ENCODE measurements at regions not wholly inside any gene's neighbourhood (a gene's known extent, or its start where the extent isn't known, plus 50 kb on each side); places are given as distances from the start of the nearest gene placed in this dataset.

GRCh38 chr15:52876991-52877663 lies 87.0 kb upstream of the ONECUT1 start:
- DNase-seq (ENCODE audit: low spot score) = no peak

- no peak for DNase-seq (ENCODE audit: low spot score)
Observed at GRCh38 chr15:52872036-52872818, 82.1 kb upstream of the ONECUT1 start.

GRCh38 chr15:52870015-52870414 lies 79.9 kb upstream of the ONECUT1 start:
- DNase-seq (ENCODE audit: low spot score) = no peak

- DNase-seq (ENCODE audit: low spot score) = no peak
Observed at GRCh38 chr15:52866698-52867097, 76.6 kb upstream of the ONECUT1 start.

DNA sequence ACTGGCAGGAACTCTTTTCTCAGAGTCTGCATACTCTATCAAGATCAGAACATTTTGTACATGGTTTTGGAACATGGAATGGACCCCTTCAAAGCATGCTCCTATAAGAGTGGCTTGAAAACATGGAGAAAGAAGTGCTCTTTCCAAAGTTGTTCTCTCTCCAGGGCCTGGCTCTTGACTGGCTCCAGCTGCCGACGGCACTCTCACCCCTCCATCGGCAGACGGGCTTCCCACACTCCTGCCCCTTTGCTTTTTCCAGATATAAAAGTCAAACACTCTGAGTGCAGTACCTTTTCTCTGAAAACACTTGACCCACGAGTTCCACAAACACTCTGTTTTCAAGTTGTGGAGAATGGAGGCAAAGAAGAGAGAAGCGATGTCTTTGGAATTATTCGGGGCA lies 72.5 kb upstream of the ONECUT1 start:
- no peak for DNase-seq (ENCODE audit: low spot score)

GRCh38 chr15:52858782-52859176 lies 68.6 kb upstream of the ONECUT1 start:
- no peak for DNase-seq (ENCODE audit: low spot score)

GRCh38 chr15:52857937-52858781 lies 68.0 kb upstream of the ONECUT1 start:
- DNase-seq (ENCODE audit: low spot score) = no peak

GRCh38 chr15:52857471-52857870 lies 67.3 kb upstream of the ONECUT1 start:
- DNase-seq (ENCODE audit: low spot score) = no peak

DNA sequence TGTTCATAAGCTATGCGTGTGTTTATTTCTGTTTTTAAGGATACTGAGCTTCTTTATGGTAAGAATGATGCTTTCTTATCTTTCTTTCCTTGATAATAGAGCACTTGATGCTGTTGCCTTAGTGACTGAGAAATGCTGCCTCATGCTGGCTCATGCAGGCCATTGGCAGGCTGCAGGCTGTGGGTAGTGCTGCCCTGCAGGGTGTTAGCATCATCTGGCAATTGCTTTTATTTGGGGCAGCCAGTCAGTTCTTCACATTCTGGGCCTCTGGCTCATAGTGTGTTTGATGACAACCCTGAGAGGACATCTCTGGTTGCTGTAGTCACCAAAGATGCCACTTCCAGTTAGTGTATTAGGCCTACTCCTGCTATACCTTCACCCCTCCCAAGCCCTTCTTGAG lies 66.2 kb upstream of the ONECUT1 start:
- no peak for DNase-seq (ENCODE audit: low spot score)

DNA sequence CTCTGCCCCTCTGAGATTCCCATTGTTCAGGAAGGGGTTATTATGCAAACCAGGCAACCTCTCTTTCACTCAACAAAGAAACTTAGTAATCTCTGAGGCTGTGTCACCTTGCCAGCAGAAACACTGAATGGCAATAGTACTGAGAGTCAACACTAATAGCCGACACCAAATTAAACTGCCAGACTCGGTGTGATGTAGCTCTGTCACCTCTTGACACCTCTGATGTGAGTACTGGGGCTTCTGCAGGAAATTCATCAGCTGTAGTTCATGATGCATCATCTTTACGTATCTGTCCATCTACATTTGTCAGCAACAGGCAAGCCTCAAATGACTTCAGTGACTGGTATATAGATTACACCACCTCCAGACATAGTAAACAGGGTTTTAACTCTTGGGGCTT lies 65.0 kb upstream of the ONECUT1 start:
- DNase-seq (ENCODE audit: low spot score) = no peak

DNA sequence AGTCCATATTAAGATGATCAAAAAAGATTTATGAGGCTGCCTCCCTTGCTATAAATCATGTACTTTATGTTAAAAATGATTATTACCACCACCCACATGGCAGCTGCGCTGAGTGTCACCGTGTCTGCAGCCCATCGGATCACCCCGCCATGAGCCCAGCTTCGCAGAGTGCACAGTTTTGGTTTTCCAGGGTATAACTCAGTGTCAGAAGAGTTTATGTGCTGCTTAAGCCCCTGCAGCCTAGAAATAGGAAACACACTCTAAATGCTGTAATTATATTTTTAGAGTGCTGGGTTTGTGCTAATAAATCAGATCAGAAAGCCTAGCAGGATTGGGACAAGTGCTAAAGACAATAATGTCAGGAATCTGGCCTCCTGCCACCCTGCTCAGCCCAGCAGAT lies 54.7 kb upstream of the ONECUT1 start:
- no peak for DNase-seq (ENCODE audit: low spot score)
